ENCODE measurements at regions not wholly inside any gene's neighbourhood (a gene's known extent, or its start where the extent isn't known, plus 50 kb on each side); places are given as distances from the start of the nearest gene placed in this dataset.
"Not testable (repeated sequence)": the region's sequence is repeated elsewhere in the genome, so short reads cannot be mapped to it uniquely, and the experiment has no call there.

- TF ChIP-seq PAX5 (IDR thresholded peaks at IDR 0.05; ENCODE audit: insufficient read depth, low read length, severe bottlenecking) (no peak), SPI1 (IDR thresholded peaks at IDR 0.05; ENCODE audit: low read depth, low read length) (no peak), POU2F2 (IDR thresholded peaks at IDR 0.05; ENCODE audit: low read depth, low read length) (no peak), POLR2A (IDR thresholded peaks at IDR 0.05; ENCODE audit: low read depth, low read length) (no peak), TAF1 (IDR thresholded peaks at IDR 0.05; ENCODE audit: low read depth, low read length) (no peak), POLR2AphosphoS5 (IDR thresholded peaks at IDR 0.05; ENCODE audit: low read depth, low read length) (no peak)
- DNase-seq (ENCODE audit: insufficient read length, low spot score) (no peak), FAIRE-seq (no peak)
These were observed 64.0 kb downstream of the EBNA1BP2 start for GRCh38 chr1:43108080-43108479.

GRCh38 chr1:43107664-43108063 lies 64.4 kb downstream of the EBNA1BP2 start:
- no peak for FAIRE-seq
- DNase-seq (ENCODE audit: insufficient read length, low spot score) = no peak
- TF ChIP-seq PAX5 (IDR thresholded peaks at IDR 0.05; ENCODE audit: insufficient read depth, low read length, severe bottlenecking) = no peak
- TF ChIP-seq POLR2A (IDR thresholded peaks at IDR 0.05; ENCODE audit: low read depth, low read length) = no peak
- TF ChIP-seq POU2F2 (IDR thresholded peaks at IDR 0.05; ENCODE audit: low read depth, low read length) = no peak
- no peak for TF ChIP-seq TAF1 (IDR thresholded peaks at IDR 0.05; ENCODE audit: low read depth, low read length)
- no peak for TF ChIP-seq POLR2AphosphoS5 (IDR thresholded peaks at IDR 0.05; ENCODE audit: low read depth, low read length)
- no peak for TF ChIP-seq SPI1 (IDR thresholded peaks at IDR 0.05; ENCODE audit: low read depth, low read length)

GRCh38 chr1:43104027-43104763 lies 67.9 kb downstream of the EBNA1BP2 start:
- FAIRE-seq (no peak), DNase-seq (ENCODE audit: insufficient read length, low spot score) (no peak)
- no peak for TF ChIP-seq PAX5 (IDR thresholded peaks at IDR 0.05; ENCODE audit: insufficient read depth, low read length, severe bottlenecking)
- no peak for TF ChIP-seq POLR2AphosphoS5 (IDR thresholded peaks at IDR 0.05; ENCODE audit: low read depth, low read length)
- TF ChIP-seq TAF1 (IDR thresholded peaks at IDR 0.05; ENCODE audit: low read depth, low read length) = no peak
- no peak for TF ChIP-seq SPI1 (IDR thresholded peaks at IDR 0.05; ENCODE audit: low read depth, low read length)
- no peak for TF ChIP-seq POLR2A (IDR thresholded peaks at IDR 0.05; ENCODE audit: low read depth, low read length)
- TF ChIP-seq POU2F2 (IDR thresholded peaks at IDR 0.05; ENCODE audit: low read depth, low read length) = no peak

GRCh38 chr1:43101061-43101460 lies 71.0 kb downstream of the EBNA1BP2 start:
- FAIRE-seq (no peak), DNase-seq (ENCODE audit: insufficient read length, low spot score) (no peak)
- TF ChIP-seq POU2F2 (IDR thresholded peaks at IDR 0.05; ENCODE audit: low read depth, low read length) (no peak), PAX5 (IDR thresholded peaks at IDR 0.05; ENCODE audit: insufficient read depth, low read length, severe bottlenecking) (no peak), POLR2A (IDR thresholded peaks at IDR 0.05; ENCODE audit: low read depth, low read length) (no peak), TAF1 (IDR thresholded peaks at IDR 0.05; ENCODE audit: low read depth, low read length) (no peak), POLR2AphosphoS5 (IDR thresholded peaks at IDR 0.05; ENCODE audit: low read depth, low read length) (no peak), SPI1 (IDR thresholded peaks at IDR 0.05; ENCODE audit: low read depth, low read length) (no peak)

- TF ChIP-seq POLR2A (IDR thresholded peaks at IDR 0.05; ENCODE audit: low read depth, low read length) (no peak), TAF1 (IDR thresholded peaks at IDR 0.05; ENCODE audit: low read depth, low read length) (no peak), PAX5 (IDR thresholded peaks at IDR 0.05; ENCODE audit: insufficient read depth, low read length, severe bottlenecking) (no peak), POLR2AphosphoS5 (IDR thresholded peaks at IDR 0.05; ENCODE audit: low read depth, low read length) (no peak)
- DNase-seq (ENCODE audit: insufficient read length, low spot score) (no peak), FAIRE-seq (no peak)
These were observed 73.9 kb downstream of the EBNA1BP2 start for GRCh38 chr1:43098200-43098599.

GRCh38 chr1:43096528-43096927 lies 75.6 kb downstream of the EBNA1BP2 start:
- not testable (repeated sequence) for DNase-seq (ENCODE audit: insufficient read length, low spot score); FAIRE-seq

GRCh38 chr1:43090812-43091211 lies 81.3 kb downstream of the EBNA1BP2 start:
- not testable (repeated sequence) for DNase-seq (ENCODE audit: insufficient read length, low spot score); FAIRE-seq

- FAIRE-seq; DNase-seq (ENCODE audit: insufficient read length, low spot score): not testable (repeated sequence)
These were observed 81.9 kb downstream of the EBNA1BP2 start for GRCh38 chr1:43090157-43090556.

GRCh38 chr1:43083375-43083891 lies 88.7 kb downstream of the EBNA1BP2 start:
- FAIRE-seq (no peak), DNase-seq (ENCODE audit: insufficient read length, low spot score) (no peak)
- TF ChIP-seq POLR2AphosphoS5 (IDR thresholded peaks at IDR 0.05; ENCODE audit: low read depth, low read length) = no peak
- no peak for TF ChIP-seq PAX5 (IDR thresholded peaks at IDR 0.05; ENCODE audit: insufficient read depth, low read length, severe bottlenecking)
- no peak for TF ChIP-seq SPI1 (IDR thresholded peaks at IDR 0.05; ENCODE audit: low read depth, low read length)
- no peak for TF ChIP-seq TAF1 (IDR thresholded peaks at IDR 0.05; ENCODE audit: low read depth, low read length)
- no peak for TF ChIP-seq POU2F2 (IDR thresholded peaks at IDR 0.05; ENCODE audit: low read depth, low read length)
- TF ChIP-seq POLR2A (IDR thresholded peaks at IDR 0.05; ENCODE audit: low read depth, low read length) = no peak

- FAIRE-seq (no peak), DNase-seq (ENCODE audit: insufficient read length, low spot score) (no peak)
- no peak for TF ChIP-seq POU2F2 (IDR thresholded peaks at IDR 0.05; ENCODE audit: low read depth, low read length)
These were observed 89.3 kb downstream of the EBNA1BP2 start for GRCh38 chr1:43082740-43083139.

GRCh38 chr1:43077273-43077672 lies 94.8 kb downstream of the EBNA1BP2 start:
- TF ChIP-seq POLR2AphosphoS5 (IDR thresholded peaks at IDR 0.05; ENCODE audit: low read depth, low read length) (no peak), SPI1 (IDR thresholded peaks at IDR 0.05; ENCODE audit: low read depth, low read length) (no peak), POU2F2 (IDR thresholded peaks at IDR 0.05; ENCODE audit: low read depth, low read length) (no peak), PAX5 (IDR thresholded peaks at IDR 0.05; ENCODE audit: insufficient read depth, low read length, severe bottlenecking) (no peak), POLR2A (IDR thresholded peaks at IDR 0.05; ENCODE audit: low read depth, low read length) (no peak), TAF1 (IDR thresholded peaks at IDR 0.05; ENCODE audit: low read depth, low read length) (no peak)
- DNase-seq (ENCODE audit: insufficient read length, low spot score) (no peak), FAIRE-seq (no peak)
